ENCODE measurements at regions not wholly inside any gene's neighbourhood (a gene's known extent, or its start where the extent isn't known, plus 50 kb on each side); places are given as distances from the start of the nearest gene placed in this dataset.
"Not testable (repeated sequence)": the region's sequence is repeated elsewhere in the genome, so short reads cannot be mapped to it uniquely, and the experiment has no call there.

DNA sequence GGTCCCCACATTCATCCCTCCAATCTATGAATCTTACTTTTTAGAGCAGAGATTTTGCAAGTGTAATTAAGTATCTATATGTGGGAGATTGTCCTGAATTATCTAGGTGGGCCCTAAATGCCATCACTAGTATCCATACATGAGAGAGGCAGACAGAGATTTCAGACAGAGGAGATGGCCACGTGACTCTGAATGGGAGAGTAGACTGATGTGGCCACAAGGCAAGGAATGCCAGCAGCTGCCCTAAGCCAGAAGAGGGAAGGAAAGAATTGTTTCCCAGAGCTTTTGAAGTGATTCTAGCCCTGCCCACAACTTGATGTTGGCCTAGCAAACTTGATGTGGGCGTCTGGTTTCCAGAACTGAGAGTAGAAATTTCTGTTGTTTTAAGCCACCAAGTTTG lies 90.1 kb upstream of the PCAT7 start:
- Histone ChIP-seq H3K9ac (ENCODE audit: insufficient read depth, low read length, poor library complexity, severe bottlenecking) (no peak overlapping the region), H3K4me3 (replicated peaks in 1 of 3; ENCODE audit: low read depth in 2 of 3, low read length in 3 of 3) (no peak overlapping the region), H3K4me1 (ENCODE audit: control insufficient read depth in 1 of 2, insufficient read depth in 2 of 2, low read length in 2 of 2) (no peaks in the 10 kb centered on the region), H4K20me1 (ENCODE audit: insufficient read depth, low read length) (no peaks in the 10 kb centered on the region), H3K27me3 (ENCODE audit: control insufficient read depth in 2 of 2, insufficient read depth in 2 of 2, low read length in 2 of 2) (no peaks in the 10 kb centered on the region), H3K4me2 (replicated peaks; ENCODE audit: extremely low read depth, low read length, poor library complexity, severe bottlenecking) (no peak overlapping the region), H3K27ac (ENCODE audit: low read depth in 1 of 2, low read length in 2 of 2) (no peak overlapping the region), H2AFZ (ENCODE audit: insufficient read depth, low read depth, low read length, poor library complexity, severe bottlenecking) (no peak overlapping the region), H3K79me2 (ENCODE audit: insufficient read depth, low read length) (no peaks in the 10 kb centered on the region), H3K36me3 (replicated peaks in 1 of 2; ENCODE audit: control insufficient read depth in 1 of 2, insufficient read depth in 2 of 2, low read length in 2 of 2) (peaks cover 29 to 30% of the 10 kb centered on the region in 2 donors), H3K9me3 (replicated peaks in 1 of 2; ENCODE audit: control insufficient read depth in 1 of 2, insufficient read depth in 1 of 2, low read length in 2 of 2) (peaks cover 24 to 27% of the 10 kb centered on the region in 2 donors)
- no peak overlapping the region for H3K4me3 Mint-ChIP-seq
- TF ChIP-seq, protein P1, sequence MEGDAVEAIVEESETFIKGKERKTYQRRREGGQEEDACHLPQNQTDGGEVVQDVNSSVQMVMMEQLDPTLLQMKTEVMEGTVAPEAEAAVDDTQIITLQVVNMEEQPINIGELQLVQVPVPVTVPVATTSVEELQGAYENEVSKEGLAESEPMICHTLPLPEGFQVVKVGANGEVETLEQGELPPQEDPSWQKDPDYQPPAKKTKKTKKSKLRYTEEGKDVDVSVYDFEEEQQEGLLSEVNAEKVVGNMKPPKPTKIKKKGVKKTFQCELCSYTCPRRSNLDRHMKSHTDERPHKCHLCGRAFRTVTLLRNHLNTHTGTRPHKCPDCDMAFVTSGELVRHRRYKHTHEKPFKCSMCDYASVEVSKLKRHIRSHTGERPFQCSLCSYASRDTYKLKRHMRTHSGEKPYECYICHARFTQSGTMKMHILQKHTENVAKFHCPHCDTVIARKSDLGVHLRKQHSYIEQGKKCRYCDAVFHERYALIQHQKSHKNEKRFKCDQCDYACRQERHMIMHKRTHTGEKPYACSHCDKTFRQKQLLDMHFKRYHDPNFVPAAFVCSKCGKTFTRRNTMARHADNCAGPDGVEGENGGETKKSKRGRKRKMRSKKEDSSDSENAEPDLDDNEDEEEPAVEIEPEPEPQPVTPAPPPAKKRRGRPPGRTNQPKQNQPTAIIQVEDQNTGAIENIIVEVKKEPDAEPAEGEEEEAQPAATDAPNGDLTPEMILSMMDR (IDR thresholded peaks at IDR 0.05) = no peak
- DNase-seq = no peak
- 88% methylated on average over 1 of the region's 2 CpGs for WGBS (ENCODE audit: insufficient coverage)
- peaks cover 26 to 34% of the 10 kb centered on the region in 2 donors for H3K36me3 Mint-ChIP-seq
- no peaks in the 10 kb centered on the region for H3K4me1 Mint-ChIP-seq
- H3K27me3 Mint-ChIP-seq (ENCODE audit: low read depth in 3 of 3) = peaks cover 0 to 4% (median 0%) of the 10 kb centered on the region in 3 donors
- intact Hi-C loops (cut with micrococcal nuclease) = loop anchor here in 1 of 2 donors (10.0 kb wide), 1 partner anchor 1460 kb away; no protein-coding TSS in a partner anchor
- H3K9me3 Mint-ChIP-seq = peaks cover 22 to 49% (median 47%) of the 10 kb centered on the region in 7 donors
- H3K27ac Mint-ChIP-seq = no peak overlapping the region

DNA sequence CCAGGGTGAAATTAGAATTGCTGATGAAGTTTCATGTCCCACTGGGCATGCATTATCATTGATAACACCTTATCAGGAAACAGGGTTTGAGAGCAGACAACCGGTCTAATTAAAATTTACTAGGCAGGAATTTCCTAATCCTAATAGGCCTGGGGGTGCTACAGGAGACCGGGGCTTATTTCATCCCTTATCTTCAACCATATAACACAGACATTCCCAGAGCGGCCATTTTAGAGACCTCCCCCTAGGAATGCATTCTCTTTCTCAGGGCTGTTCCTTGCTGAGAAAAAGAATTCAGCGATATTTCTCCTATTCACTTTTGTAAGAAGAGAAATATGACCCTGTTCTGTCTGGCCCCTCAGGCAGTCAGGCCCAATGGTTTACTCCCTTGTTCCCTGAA lies 82.8 kb upstream of the PCAT7 start:
- H3K4me2 ChIP-seq (replicated peaks; ENCODE audit: extremely low read depth, low read length, poor library complexity, severe bottlenecking); H3K36me3 Mint-ChIP-seq; H2AFZ ChIP-seq (ENCODE audit: insufficient read depth, low read depth, low read length, poor library complexity, severe bottlenecking); H3K27ac ChIP-seq (ENCODE audit: low read depth in 1 of 2, low read length in 2 of 2); H3K27ac Mint-ChIP-seq; H3K36me3 ChIP-seq (replicated peaks in 1 of 2; ENCODE audit: control insufficient read depth in 1 of 2, insufficient read depth in 2 of 2, low read length in 2 of 2); H3K4me1 ChIP-seq (ENCODE audit: control insufficient read depth in 1 of 2, insufficient read depth in 2 of 2, low read length in 2 of 2); intact Hi-C loops (cut with micrococcal nuclease); H3K4me3 ChIP-seq (replicated peaks in 1 of 3; ENCODE audit: low read depth in 2 of 3, low read length in 3 of 3); H3K79me2 ChIP-seq (ENCODE audit: insufficient read depth, low read length); H3K9ac ChIP-seq (ENCODE audit: insufficient read depth, low read length, poor library complexity, severe bottlenecking); DNase-seq; H4K20me1 ChIP-seq (ENCODE audit: insufficient read depth, low read length); H3K4me3 Mint-ChIP-seq; H3K27me3 ChIP-seq (ENCODE audit: control insufficient read depth in 2 of 2, insufficient read depth in 2 of 2, low read length in 2 of 2); H3K4me1 Mint-ChIP-seq: not testable (repeated sequence)
- H3K9me3 Mint-ChIP-seq = peaks cover 22 to 52% (median 37%) of the 10 kb centered on the region in 7 donors
- WGBS (ENCODE audit: insufficient coverage) = 88% methylated on average over 1 of the region's 4 CpGs
- peaks cover 5 to 12% (median 6%) of the 10 kb centered on the region in 3 donors for H3K27me3 Mint-ChIP-seq (ENCODE audit: low read depth in 3 of 3)
- peaks cover 21% of the 10 kb centered on the region in 2 donors for H3K9me3 ChIP-seq (replicated peaks in 1 of 2; ENCODE audit: control insufficient read depth in 1 of 2, insufficient read depth in 1 of 2, low read length in 2 of 2)
